Colonic mucosa (tissue), 4 donors: ENCODE measurements at regions not wholly inside any gene's neighbourhood (a gene's known extent, or its start where the extent isn't known, plus 50 kb on each side); places are given as distances from the start of the nearest gene placed in this dataset.
A peak's percentile ranks its signal among the peaks of the same experiment; 100 is the strongest.
"Not testable (repeated sequence)": the region's sequence is repeated elsewhere in the genome, so short reads cannot be mapped to it uniquely, and the experiment has no call there.

ENCODE experiments used
- DNase-seq: peaks from one replicate; pipeline ENCODE4 v3.0.0-alpha.2; 2020
- H3K27ac ChIP-seq: fragments of 200-600 bp; one replicate; pipeline ENCODE4 v1.8.0; 2021
- H3K27me3 ChIP-seq: fragments of 200-600 bp; one replicate; pipeline ENCODE4 v1.8.0; 2021
- H3K36me3 ChIP-seq: fragments of 200-600 bp; one replicate; pipeline ENCODE4 v1.8.0; 2021
- H3K4me1 ChIP-seq: fragments of 200-600 bp; one replicate; pipeline ENCODE4 v1.8.0; 2021; ENCODE audit warnings: mild to moderate bottlenecking
- H3K4me3 ChIP-seq: fragments of 200-600 bp; one replicate; pipeline ENCODE4 v1.8.0; 2021
- H3K9ac ChIP-seq, 2 donors: one replicate each; pipeline ENCODE4 v1.7.0; 2013; ENCODE audit warnings: control low read depth in 2 of 2, low read depth in 2 of 2, low read length in 2 of 2
- H3K9me3 ChIP-seq: fragments of 200-600 bp; one replicate; pipeline ENCODE4 v1.8.0; 2021
- CTCF ChIP-seq: fragments of 200-600 bp; IDR thresholded peaks from one replicate; pipeline ENCODE4 v1.8.0; 2022; ENCODE audit warnings: antibody characterized with exemption, mild to moderate bottlenecking
- intact Hi-C: fragments of 100-400 bp; cut with DNase I; formaldehyde crosslinking; loops from one replicate; pipeline ENCODE4 v1.14.1; 2022
- donor health status: healthy.
- donor health status: DM: no; HTN: no; CAD: no.
- donor health status: DM: no; HTN: no; CAD: no.

- H3K9me3 ChIP-seq = no peaks in the 10 kb centered on the region
- H3K4me1 ChIP-seq = no peaks in the 10 kb centered on the region
- TF ChIP-seq CTCF = no peak
- H3K36me3 ChIP-seq = no peaks in the 10 kb centered on the region
- no peak for DNase-seq
- intact Hi-C loops = no loop called here
- no peak overlapping the region for H3K27ac ChIP-seq
- H3K27me3 ChIP-seq = no peaks in the 10 kb centered on the region
- H3K4me3 ChIP-seq = no peak overlapping the region
- H3K9ac ChIP-seq = no peak overlapping the region
These were observed 327.5 kb upstream of the FGF16 start for GRCh38 chrX:77119706-77120105.

- intact Hi-C loops, H3K36me3 ChIP-seq, H3K4me3 ChIP-seq, H3K4me1 ChIP-seq, H3K27me3 ChIP-seq, DNase-seq, H3K27ac ChIP-seq, H3K9ac ChIP-seq, H3K9me3 ChIP-seq: not testable (repeated sequence)
These were observed 323.3 kb upstream of the FGF16 start for GRCh38 chrX:77123917-77124316.

- H3K9me3 ChIP-seq, H3K4me3 ChIP-seq, H3K36me3 ChIP-seq, DNase-seq, H3K4me1 ChIP-seq, H3K27me3 ChIP-seq, H3K27ac ChIP-seq, intact Hi-C loops, H3K9ac ChIP-seq: not testable (repeated sequence)
These were observed 319.6 kb upstream of the FGF16 start for GRCh38 chrX:77127571-77127970.

GRCh38 chrX:77143907-77144306 is 303.3 kb upstream of the FGF16 start:
- intact Hi-C loops = no loop called here
- Histone ChIP-seq H3K27me3 (no peaks in the 10 kb centered on the region), H3K9ac (no peak overlapping the region), H3K27ac (no peak overlapping the region), H3K9me3 (no peaks in the 10 kb centered on the region), H3K4me1 (no peaks in the 10 kb centered on the region), H3K36me3 (no peaks in the 10 kb centered on the region), H3K4me3 (no peak overlapping the region)
- no peak for DNase-seq
- no peak for TF ChIP-seq CTCF

- no peak overlapping the region for H3K4me3 ChIP-seq
These were observed 286.9 kb upstream of the FGF16 start for GRCh38 chrX:77160301-77160700.

GRCh38 chrX:77162777-77163176 is 284.4 kb upstream of the FGF16 start:
- TF ChIP-seq CTCF = no peak
- no peak overlapping the region for H3K27ac ChIP-seq
- H3K27me3 ChIP-seq = no peaks in the 10 kb centered on the region
- H3K9ac ChIP-seq = no peak overlapping the region
- no peak for DNase-seq
- H3K36me3 ChIP-seq = no peaks in the 10 kb centered on the region
- no peaks in the 10 kb centered on the region for H3K9me3 ChIP-seq
- H3K4me1 ChIP-seq = no peaks in the 10 kb centered on the region
- no peak overlapping the region for H3K4me3 ChIP-seq
- intact Hi-C loops = no loop called here

More at GRCh38 chrX:77160301-77160700, 286.9 kb upstream of the FGF16 start:
- no peak overlapping the region for H3K9ac ChIP-seq
- DNase-seq = no peak
- H3K36me3 ChIP-seq = no peaks in the 10 kb centered on the region
- H3K9me3 ChIP-seq = no peaks in the 10 kb centered on the region
- H3K4me1 ChIP-seq = no peaks in the 10 kb centered on the region
- H3K27ac ChIP-seq = no peak overlapping the region
- peak; percentile 33 for TF ChIP-seq CTCF
- H3K27me3 ChIP-seq = no peaks in the 10 kb centered on the region
- intact Hi-C loops = no loop called here

GRCh38 chrX:77167993-77168392 is 279.2 kb upstream of the FGF16 start:
- H3K27ac ChIP-seq = no peak overlapping the region
- no peaks in the 10 kb centered on the region for H3K9me3 ChIP-seq
- intact Hi-C loops = no loop called here
- no peak for TF ChIP-seq CTCF
- H3K9ac ChIP-seq = no peak overlapping the region
- H3K36me3 ChIP-seq = no peaks in the 10 kb centered on the region
- no peaks in the 10 kb centered on the region for H3K27me3 ChIP-seq
- no peak overlapping the region for H3K4me3 ChIP-seq
- H3K4me1 ChIP-seq = no peaks in the 10 kb centered on the region
- no peak for DNase-seq
